ENCODE measurements at regions not wholly inside any gene's neighbourhood (a gene's known extent, or its start where the extent isn't known, plus 50 kb on each side); places are given as distances from the start of the nearest gene placed in this dataset.

DNA sequence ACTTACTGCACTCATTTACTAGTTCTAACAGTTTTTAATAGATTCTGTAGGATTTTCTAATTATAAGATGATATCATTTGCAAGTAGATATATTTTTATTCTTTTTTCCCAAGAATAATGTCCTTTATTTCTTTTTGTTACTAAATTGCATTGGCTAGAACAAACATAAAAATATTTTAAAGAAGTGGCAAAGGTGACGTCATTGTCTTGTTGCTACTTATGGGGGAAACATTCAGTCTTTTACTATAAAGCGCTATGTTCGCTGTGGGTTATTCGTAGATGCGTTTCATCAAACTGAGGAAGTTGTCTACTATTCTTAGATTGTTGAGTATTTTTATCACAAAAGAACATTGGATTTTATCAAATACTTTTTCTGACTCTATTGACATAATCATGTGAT, 765.2 kb upstream of the POU3F3 start:
- CTCF ChIA-PET: no interaction called here
- no peak overlapping the region for H3K27ac ChIP-seq
- TF ChIP-seq, protein P1, sequence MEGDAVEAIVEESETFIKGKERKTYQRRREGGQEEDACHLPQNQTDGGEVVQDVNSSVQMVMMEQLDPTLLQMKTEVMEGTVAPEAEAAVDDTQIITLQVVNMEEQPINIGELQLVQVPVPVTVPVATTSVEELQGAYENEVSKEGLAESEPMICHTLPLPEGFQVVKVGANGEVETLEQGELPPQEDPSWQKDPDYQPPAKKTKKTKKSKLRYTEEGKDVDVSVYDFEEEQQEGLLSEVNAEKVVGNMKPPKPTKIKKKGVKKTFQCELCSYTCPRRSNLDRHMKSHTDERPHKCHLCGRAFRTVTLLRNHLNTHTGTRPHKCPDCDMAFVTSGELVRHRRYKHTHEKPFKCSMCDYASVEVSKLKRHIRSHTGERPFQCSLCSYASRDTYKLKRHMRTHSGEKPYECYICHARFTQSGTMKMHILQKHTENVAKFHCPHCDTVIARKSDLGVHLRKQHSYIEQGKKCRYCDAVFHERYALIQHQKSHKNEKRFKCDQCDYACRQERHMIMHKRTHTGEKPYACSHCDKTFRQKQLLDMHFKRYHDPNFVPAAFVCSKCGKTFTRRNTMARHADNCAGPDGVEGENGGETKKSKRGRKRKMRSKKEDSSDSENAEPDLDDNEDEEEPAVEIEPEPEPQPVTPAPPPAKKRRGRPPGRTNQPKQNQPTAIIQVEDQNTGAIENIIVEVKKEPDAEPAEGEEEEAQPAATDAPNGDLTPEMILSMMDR (conservative IDR thresholded peaks at IDR 0.05; ENCODE audit: low read depth): no peak
- DNase-seq (ENCODE audit: low spot score): no peak
- POLR2A ChIA-PET (ENCODE audit: low non-redundant PET): no interaction called here

DNA sequence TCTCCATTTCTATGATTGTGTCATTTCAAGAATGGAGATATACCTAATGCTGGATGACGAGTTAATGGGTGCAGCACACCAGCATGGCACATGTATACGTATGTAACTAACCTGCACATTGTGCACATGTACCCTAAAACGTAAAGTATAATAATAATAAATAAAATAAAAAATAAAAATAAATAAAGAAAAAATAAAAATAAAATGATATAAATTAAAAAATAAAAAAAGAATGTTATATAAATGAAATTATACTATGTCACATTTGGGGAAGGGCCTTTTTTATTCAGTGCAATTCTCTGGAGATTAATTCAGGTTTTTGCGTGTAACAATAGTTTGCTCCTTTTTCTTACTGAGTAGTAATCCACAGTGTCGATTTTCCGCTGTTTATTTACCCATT, 763.5 kb upstream of the POU3F3 start:
- ChIA-PET POLR2A (ENCODE audit: low non-redundant PET) (no interaction called here), CTCF (no interaction called here)
- no peak overlapping the region for H3K27ac ChIP-seq
- DNase-seq (ENCODE audit: low spot score): no peak
- TF ChIP-seq, protein P1 (conservative IDR thresholded peaks at IDR 0.05; ENCODE audit: low read depth): no peak

DNA sequence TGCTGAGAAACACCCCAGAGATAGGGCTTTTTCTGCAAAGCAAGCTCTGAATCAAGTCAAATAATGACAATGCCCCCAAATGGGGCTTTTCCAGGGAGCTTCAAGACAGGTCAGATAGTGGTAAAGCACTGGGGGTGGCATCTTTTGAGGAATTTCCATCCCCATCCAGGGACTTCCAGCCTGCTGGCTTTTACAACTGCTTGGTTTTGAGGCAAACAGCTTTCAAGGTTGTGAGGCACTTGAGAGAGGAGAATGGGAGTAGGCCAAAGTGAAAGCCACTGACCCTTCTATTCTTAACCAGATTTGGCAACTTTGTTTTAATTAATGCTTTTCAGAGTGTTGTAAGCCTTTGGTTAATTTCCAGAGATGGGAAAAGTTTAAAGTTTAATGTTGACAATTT, 762.0 kb upstream of the POU3F3 start:
- DNase-seq (ENCODE audit: low spot score): no peak
- CTCF ChIA-PET: no interaction called here
- TF ChIP-seq, protein P1 (conservative IDR thresholded peaks at IDR 0.05; ENCODE audit: low read depth): no peak
- H3K27ac ChIP-seq: no peak overlapping the region
- POLR2A ChIA-PET (ENCODE audit: low non-redundant PET): interaction anchor here (0.5 kb wide), 1 partner anchor 623 kb away, joined by 3 read pairs; no protein-coding TSS in a partner anchor

DNA sequence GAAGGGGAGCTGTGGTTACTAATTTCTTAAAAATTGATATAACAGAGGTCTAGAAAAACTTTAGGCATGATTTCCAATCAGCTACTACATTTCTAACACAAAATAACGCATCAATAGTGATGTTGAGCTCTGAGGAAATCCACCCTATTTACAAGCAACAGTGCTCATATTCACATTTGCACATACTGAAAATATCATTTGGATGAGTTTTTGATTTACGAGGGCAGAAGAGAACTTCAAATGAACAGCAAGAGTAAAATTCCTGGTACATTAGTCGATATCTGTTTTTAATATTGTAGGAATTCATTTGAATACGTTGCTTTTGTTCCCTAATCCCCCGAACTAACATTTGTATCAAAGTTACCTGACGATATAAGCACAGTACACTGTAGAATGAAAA, 761.0 kb upstream of the POU3F3 start:
- POLR2A ChIA-PET (ENCODE audit: low non-redundant PET): no interaction called here
- TF ChIP-seq, protein P1 (conservative IDR thresholded peaks at IDR 0.05; ENCODE audit: low read depth): no peak
- DNase-seq (ENCODE audit: low spot score): no peak
- no peak overlapping the region for H3K27ac ChIP-seq
- CTCF ChIA-PET: interaction anchor here (0.6 to 0.7 kb wide), 2 partner anchors 16 to 1714 kb away, joined by 3 to 6 read pairs; no protein-coding TSS in a partner anchor

DNA sequence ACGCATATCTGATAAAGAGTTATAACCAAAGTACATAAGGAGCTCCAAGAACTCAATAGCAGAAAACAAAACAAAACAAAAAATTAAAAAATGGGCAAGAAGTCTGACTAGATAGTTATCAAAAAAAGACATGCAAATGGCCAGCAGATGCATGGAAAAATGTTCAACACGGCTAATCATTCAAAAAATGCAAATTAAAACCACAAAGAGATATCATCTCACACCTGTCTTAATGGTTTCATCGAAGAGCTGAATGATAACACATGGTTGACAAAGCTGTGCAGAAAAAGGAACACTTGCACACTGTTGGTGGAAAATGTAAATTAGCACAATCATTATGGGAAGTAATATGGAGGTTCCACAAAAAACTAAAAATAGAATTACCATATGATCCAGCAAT, 751.3 kb upstream of the POU3F3 start:
- no peak for DNase-seq (ENCODE audit: low spot score)
- POLR2A ChIA-PET (ENCODE audit: low non-redundant PET): no interaction called here
- no peak overlapping the region for H3K27ac ChIP-seq
- TF ChIP-seq, protein P1 (conservative IDR thresholded peaks at IDR 0.05; ENCODE audit: low read depth): no peak
- CTCF ChIA-PET: no interaction called here

DNA sequence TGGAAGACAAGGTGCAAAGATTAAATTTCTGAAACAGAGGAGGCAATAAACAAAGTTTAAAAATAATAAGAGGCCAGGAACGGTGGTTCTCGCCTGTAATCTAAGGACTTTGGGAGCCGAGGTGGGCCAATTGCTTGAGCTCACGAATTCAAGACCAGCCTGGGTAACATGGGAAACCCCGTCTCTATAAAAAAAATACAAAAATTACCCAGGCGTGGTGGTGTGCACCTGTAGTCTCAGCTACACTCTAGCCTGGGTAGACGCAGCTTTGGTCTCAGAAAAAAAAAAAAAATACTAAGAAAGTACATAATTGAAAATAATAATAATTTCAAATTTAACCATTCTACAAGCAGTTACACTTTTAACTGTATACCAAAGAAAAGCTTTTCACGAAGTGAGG, 744.6 kb upstream of the POU3F3 start:
- POLR2A ChIA-PET (ENCODE audit: low non-redundant PET): no interaction called here
- TF ChIP-seq, protein P1 (conservative IDR thresholded peaks at IDR 0.05; ENCODE audit: low read depth): no peak
- DNase-seq (ENCODE audit: low spot score): no peak
- no peak overlapping the region for H3K27ac ChIP-seq
- CTCF ChIA-PET: no interaction called here

DNA sequence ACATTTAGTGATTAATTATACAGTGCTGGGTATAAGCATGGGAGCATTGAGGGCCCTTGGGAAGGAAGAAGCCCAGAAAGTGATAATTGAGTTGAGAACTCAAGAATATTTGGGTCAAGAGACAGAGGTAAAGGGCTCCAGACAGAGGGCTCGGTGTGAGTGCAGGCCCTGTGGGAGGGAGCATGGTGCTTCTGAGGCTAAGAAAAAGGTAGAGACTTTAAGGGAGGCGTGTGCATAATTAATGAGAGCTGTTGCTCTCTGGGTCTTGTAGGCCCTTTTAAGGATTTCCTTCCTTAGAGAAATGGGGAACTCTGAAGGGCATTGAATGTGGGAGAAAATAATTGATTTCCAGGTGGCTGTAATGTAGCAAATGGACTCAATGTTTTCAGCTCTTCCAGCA, 735.0 kb upstream of the POU3F3 start:
- H3K27ac ChIP-seq: no peak overlapping the region
- TF ChIP-seq, protein P1 (conservative IDR thresholded peaks at IDR 0.05; ENCODE audit: low read depth): no peak
- no peak for DNase-seq (ENCODE audit: low spot score)
- ChIA-PET CTCF (no interaction called here), POLR2A (ENCODE audit: low non-redundant PET) (no interaction called here)

Measured in RWPE1 (cell line).